ENCODE measurements at regions not wholly inside any gene's neighbourhood (a gene's known extent, or its start where the extent isn't known, plus 50 kb on each side); places are given as distances from the start of the nearest gene placed in this dataset.

- H2BK5ac ChIP-seq (ENCODE audit: insufficient read length, low read length): no peak overlapping the region
Measured at GRCh38 chr21:31526040-31526439, 133.5 kb upstream of the SOD1 start.

More at GRCh38 chr21:31526040-31526439, 133.5 kb upstream of the SOD1 start:
- H3K4me2 ChIP-seq (ENCODE audit: insufficient read depth, insufficient read length, low read length): no peak overlapping the region
- H3T11ph ChIP-seq (ENCODE audit: low read length): no peak overlapping the region
- H3K9ac ChIP-seq (ENCODE audit: extremely low read depth, insufficient read length, low read length): no peak overlapping the region
- no peak overlapping the region for H4K91ac ChIP-seq (ENCODE audit: insufficient read length, low read depth, low read length)
- no peak for TF ChIP-seq CTCF (conservative IDR thresholded peaks at IDR 0.05)
- no peak overlapping the region; the same call in 1 of the 2 replicates for H2BK15ac ChIP-seq (ENCODE audit: low read depth, low read length)
- no peaks in the 10 kb centered on the region for H3K79me1 ChIP-seq (ENCODE audit: insufficient read depth, low read depth, low read length, poor library complexity, severe bottlenecking)
- H2AFZ ChIP-seq (ENCODE audit: low read length): no peak overlapping the region
- H3K4me1 ChIP-seq (ENCODE audit: insufficient read depth, low read length): peaks cover 7% of the 10 kb centered on the region; the same call in 1 of the 2 replicates
- H4K20me1 ChIP-seq (ENCODE audit: control insufficient read depth, insufficient read depth, insufficient read length): no peaks in the 10 kb centered on the region
- no peak overlapping the region for H3K4ac ChIP-seq (ENCODE audit: low read depth, low read length)
- no peaks in the 10 kb centered on the region for H3K9me3 ChIP-seq (ENCODE audit: control insufficient read depth, low read depth, low read length)
- Mint-ChIP-seq H3K27ac (peak overlapping the region; percentile 11 to 45 (median 33); a peak in 5 of 7 replicates), H3K4me1 (peaks cover 49 to 52% of the 10 kb centered on the region in 2 experiments), H3K4me3 (no peak overlapping the region), H3K36me3 (ENCODE audit: insufficient read depth in 1 of 3, low read depth in 3 of 3) (0 out of 7 replicates have a peak, but pooled peaks cover 0 to 2% (median 0%) of the 10 kb centered on the region in 3 experiments), H3K9me3 (no peaks in the 10 kb centered on the region; a peak in 1 of 5 replicates), H3K27me3 (ENCODE audit: low read depth) (no peaks in the 10 kb centered on the region)
- WGBS (ENCODE audit: extremely low coverage, insufficient read length, low lambda C conversion rate): no CpG with 5 or more reads among the region's 4 CpGs
- H3K14ac ChIP-seq (ENCODE audit: insufficient read depth, low read length): no peak overlapping the region
- no peaks in the 10 kb centered on the region for H3K79me2 ChIP-seq (ENCODE audit: insufficient read depth, low read length)
- DNase-seq: peak; percentile 49
- H3K23ac ChIP-seq (ENCODE audit: insufficient read length, low read depth, low read length): no peak overlapping the region
- H2BK120ac ChIP-seq (ENCODE audit: low read depth, low read length, poor library complexity, severe bottlenecking): no peak overlapping the region
- no peak overlapping the region for H4K5ac ChIP-seq (ENCODE audit: insufficient read length, low read depth, low read length)
- H2BK12ac ChIP-seq (ENCODE audit: insufficient read length, low read depth, low read length): no peak overlapping the region
- no peak overlapping the region for H2AK5ac ChIP-seq (ENCODE audit: insufficient read length, low read length)
- no peaks in the 10 kb centered on the region for H3K27me3 ChIP-seq (ENCODE audit: insufficient read depth, low read length)
- H3K18ac ChIP-seq (ENCODE audit: insufficient read length, low read depth, low read length): no peak overlapping the region
- no peak overlapping the region for H3K27ac ChIP-seq (ENCODE audit: insufficient read length, low read depth, low read length)
- no peaks in the 10 kb centered on the region for H3K23me2 ChIP-seq (ENCODE audit: insufficient read length, low read depth, low read length, poor library complexity, severe bottlenecking)
- H2BK20ac ChIP-seq (ENCODE audit: low read depth, low read length, poor library complexity, severe bottlenecking): no peak overlapping the region
- H4K8ac ChIP-seq (replicated peaks; ENCODE audit: insufficient read length, low read depth, low read length): no peak overlapping the region
- H3K56ac ChIP-seq (ENCODE audit: insufficient read length, low read depth, low read length): no peak overlapping the region
